ENCODE measurements at regions not wholly inside any gene's neighbourhood (a gene's known extent, or its start where the extent isn't known, plus 50 kb on each side); places are given as distances from the start of the nearest gene placed in this dataset.

DNA sequence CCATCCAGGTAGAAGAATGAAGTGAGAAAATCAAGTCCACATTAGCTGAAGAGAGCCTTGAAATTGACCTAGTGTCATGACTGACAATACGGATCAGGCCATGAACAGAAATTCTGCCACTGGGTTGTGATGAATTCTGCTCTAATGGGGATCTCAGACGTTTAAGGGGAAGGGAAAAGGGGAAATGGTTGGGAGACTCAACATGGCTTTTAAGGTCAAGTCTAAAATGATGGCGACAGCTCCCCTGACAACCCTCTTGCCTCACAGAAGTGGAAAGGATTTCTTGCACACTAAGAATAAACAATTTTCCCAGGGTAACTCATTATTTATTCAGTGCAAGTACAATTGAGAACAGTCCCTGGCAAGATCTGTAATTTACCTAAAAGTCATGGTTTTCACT, 302.5 kb upstream of the ACVR2A start:
- Histone ChIP-seq H3K79me2 (ENCODE audit: control insufficient read depth, insufficient read depth, low read length) (no peaks in the 10 kb centered on the region), H3K27ac (ENCODE audit: insufficient read depth, low read length) (no peak overlapping the region), H3K4me1 (ENCODE audit: control insufficient read depth, extremely low read depth, insufficient read depth, low read length) (no peaks in the 10 kb centered on the region), H3K9ac (ENCODE audit: insufficient read depth, low read length) (no peak overlapping the region), H4K20me1 (ENCODE audit: control insufficient read depth, extremely low read depth, insufficient read depth, low read length) (no peaks in the 10 kb centered on the region), H2AFZ (ENCODE audit: low read length) (no peak overlapping the region), H3K4me2 (ENCODE audit: extremely low read depth, insufficient read depth, low read length) (no peak overlapping the region), H3K36me3 (ENCODE audit: control insufficient read depth, insufficient read depth, low read length) (no peaks in the 10 kb centered on the region), H3K9me3 (ENCODE audit: control insufficient read depth, insufficient read depth, low read depth, low read length) (no peaks in the 10 kb centered on the region), H3K4me3 (replicated peaks in 1 of 4; ENCODE audit: control extremely low read depth in 1 of 4, insufficient read depth in 1 of 4, low read depth in 3 of 4, low read length in 4 of 4) (no peak overlapping the region), H3K27me3 (ENCODE audit: control insufficient read depth, insufficient read depth, low read length) (no peaks in the 10 kb centered on the region)
- TF ChIP-seq, protein P1, sequence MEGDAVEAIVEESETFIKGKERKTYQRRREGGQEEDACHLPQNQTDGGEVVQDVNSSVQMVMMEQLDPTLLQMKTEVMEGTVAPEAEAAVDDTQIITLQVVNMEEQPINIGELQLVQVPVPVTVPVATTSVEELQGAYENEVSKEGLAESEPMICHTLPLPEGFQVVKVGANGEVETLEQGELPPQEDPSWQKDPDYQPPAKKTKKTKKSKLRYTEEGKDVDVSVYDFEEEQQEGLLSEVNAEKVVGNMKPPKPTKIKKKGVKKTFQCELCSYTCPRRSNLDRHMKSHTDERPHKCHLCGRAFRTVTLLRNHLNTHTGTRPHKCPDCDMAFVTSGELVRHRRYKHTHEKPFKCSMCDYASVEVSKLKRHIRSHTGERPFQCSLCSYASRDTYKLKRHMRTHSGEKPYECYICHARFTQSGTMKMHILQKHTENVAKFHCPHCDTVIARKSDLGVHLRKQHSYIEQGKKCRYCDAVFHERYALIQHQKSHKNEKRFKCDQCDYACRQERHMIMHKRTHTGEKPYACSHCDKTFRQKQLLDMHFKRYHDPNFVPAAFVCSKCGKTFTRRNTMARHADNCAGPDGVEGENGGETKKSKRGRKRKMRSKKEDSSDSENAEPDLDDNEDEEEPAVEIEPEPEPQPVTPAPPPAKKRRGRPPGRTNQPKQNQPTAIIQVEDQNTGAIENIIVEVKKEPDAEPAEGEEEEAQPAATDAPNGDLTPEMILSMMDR (conservative IDR thresholded peaks at IDR 0.05 in 1 of 2, IDR thresholded peaks at IDR 0.05 in 1 of 2; ENCODE audit: low read depth in 1 of 2, low read length in 2 of 2): no peak
- no peak for TF ChIP-seq EZH2 (IDR thresholded peaks at IDR 0.05; ENCODE audit: low read length, missing control alignments)
- DNase-seq (ENCODE audit: low read depth in 2 of 2): no peak

DNA sequence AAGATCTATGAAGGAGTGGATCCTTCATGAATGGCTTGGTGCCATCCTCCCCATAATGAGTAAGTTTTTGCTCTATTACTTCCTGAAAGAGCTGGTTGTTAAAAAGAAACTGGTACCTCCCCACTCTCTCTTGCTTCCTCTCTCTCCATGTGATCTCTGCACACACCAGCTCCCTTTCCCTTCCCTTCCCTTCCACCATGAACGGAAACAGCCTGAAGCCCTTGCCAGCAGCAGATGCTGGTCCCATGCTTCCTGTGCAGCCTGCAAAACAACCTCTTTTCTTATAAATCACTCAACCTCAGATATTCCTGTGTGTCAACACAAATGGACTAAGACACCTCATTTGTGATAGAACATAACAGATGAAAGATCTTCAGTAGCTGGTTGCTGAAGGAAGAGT, 303.5 kb upstream of the ACVR2A start:
- Histone ChIP-seq H3K36me3 (ENCODE audit: control insufficient read depth, insufficient read depth, low read length) (no peaks in the 10 kb centered on the region), H3K27ac (ENCODE audit: insufficient read depth, low read length) (no peak overlapping the region), H3K4me3 (replicated peaks in 1 of 4; ENCODE audit: control extremely low read depth in 1 of 4, insufficient read depth in 1 of 4, low read depth in 3 of 4, low read length in 4 of 4) (no peak overlapping the region), H2AFZ (ENCODE audit: low read length) (no peak overlapping the region), H4K20me1 (ENCODE audit: control insufficient read depth, extremely low read depth, insufficient read depth, low read length) (no peaks in the 10 kb centered on the region), H3K27me3 (ENCODE audit: control insufficient read depth, insufficient read depth, low read length) (no peaks in the 10 kb centered on the region), H3K9me3 (ENCODE audit: control insufficient read depth, insufficient read depth, low read depth, low read length) (no peaks in the 10 kb centered on the region), H3K79me2 (ENCODE audit: control insufficient read depth, insufficient read depth, low read length) (no peaks in the 10 kb centered on the region), H3K4me2 (ENCODE audit: extremely low read depth, insufficient read depth, low read length) (no peak overlapping the region), H3K4me1 (ENCODE audit: control insufficient read depth, extremely low read depth, insufficient read depth, low read length) (no peaks in the 10 kb centered on the region), H3K9ac (ENCODE audit: insufficient read depth, low read length) (no peak overlapping the region)
- no peak for DNase-seq (ENCODE audit: low read depth in 2 of 2)
- TF ChIP-seq, protein P1 (conservative IDR thresholded peaks at IDR 0.05 in 1 of 2, IDR thresholded peaks at IDR 0.05 in 1 of 2; ENCODE audit: low read depth in 1 of 2, low read length in 2 of 2): no peak
- TF ChIP-seq EZH2 (IDR thresholded peaks at IDR 0.05; ENCODE audit: low read length, missing control alignments): no peak

- Histone ChIP-seq H3K4me2 (ENCODE audit: extremely low read depth, insufficient read depth, low read length) (no peak overlapping the region), H3K4me1 (ENCODE audit: control insufficient read depth, extremely low read depth, insufficient read depth, low read length) (no peaks in the 10 kb centered on the region), H3K36me3 (ENCODE audit: control insufficient read depth, insufficient read depth, low read length) (no peaks in the 10 kb centered on the region), H3K27me3 (ENCODE audit: control insufficient read depth, insufficient read depth, low read length) (no peaks in the 10 kb centered on the region), H4K20me1 (ENCODE audit: control insufficient read depth, extremely low read depth, insufficient read depth, low read length) (no peaks in the 10 kb centered on the region), H3K9ac (ENCODE audit: insufficient read depth, low read length) (no peak overlapping the region), H3K27ac (ENCODE audit: insufficient read depth, low read length) (no peak overlapping the region), H2AFZ (ENCODE audit: low read length) (no peak overlapping the region), H3K79me2 (ENCODE audit: control insufficient read depth, insufficient read depth, low read length) (no peaks in the 10 kb centered on the region), H3K9me3 (ENCODE audit: control insufficient read depth, insufficient read depth, low read depth, low read length) (no peaks in the 10 kb centered on the region), H3K4me3 (replicated peaks in 1 of 4; ENCODE audit: control extremely low read depth in 1 of 4, insufficient read depth in 1 of 4, low read depth in 3 of 4, low read length in 4 of 4) (no peak overlapping the region)
- TF ChIP-seq, protein P1 (conservative IDR thresholded peaks at IDR 0.05 in 1 of 2, IDR thresholded peaks at IDR 0.05 in 1 of 2; ENCODE audit: low read depth in 1 of 2, low read length in 2 of 2): no peak
- TF ChIP-seq EZH2 (IDR thresholded peaks at IDR 0.05; ENCODE audit: low read length, missing control alignments): no peak
- DNase-seq (ENCODE audit: low read depth in 2 of 2): peak in 1 of 2 donors; percentile 53
These were observed 306.0 kb upstream of the ACVR2A start for GRCh38 chr2:147538821-147539220.

All from fibroblast of lung (primary cell).